ENCODE measurements at regions not wholly inside any gene's neighbourhood (a gene's known extent, or its start where the extent isn't known, plus 50 kb on each side); places are given as distances from the start of the nearest gene placed in this dataset.
A peak's percentile ranks its signal among the peaks of the same experiment; 100 is the strongest.

GRCh38 chr6:18328540-18328939 is 58.6 kb upstream of the RNF144B start:
- H3K9me3 ChIP-seq: peaks cover 0 to 6% (median 0%) of the 10 kb centered on the region in 12 donors
- intact Hi-C loops (cut with DNase I): loop anchor here in 3 of 10 donors (5.0 to 10.0 kb wide), 2 partner anchors 56 to 59 kb away; partner anchors contain the start of gene RNF144B (in 3 of the 3)
- 55 to 74% (median 64%) methylated on average over 3 of the region's 3 CpGs for WGBS, 4 donors

GRCh38 chr6:18328070-18328469 is 59.1 kb upstream of the RNF144B start:
- H3K9me3 ChIP-seq: peaks cover 0 to under 1% (median 0%) of the 10 kb centered on the region in 12 donors
- ATAC-seq (no peak), DNase-seq (no peak)
- H3K27me3 ChIP-seq: no peaks in the 10 kb centered on the region
- peaks cover 0 to 40% (median 0%) of the 10 kb centered on the region in 12 donors for H3K4me1 ChIP-seq
- no peak overlapping the region for H3K4me3 ChIP-seq
- intact Hi-C loops (cut with DNase I): loop anchor here in 3 of 10 donors (5.0 to 10.0 kb wide), 2 partner anchors 57 to 59 kb away; partner anchors contain the start of gene RNF144B (in 3 of the 3)
- TF ChIP-seq POLR2A (IDR thresholded peaks at IDR 0.05) (no peak), CTCF (IDR thresholded peaks at IDR 0.05) (no peak)
- peak overlapping the region in 7 of 12 donors; percentile 3 to 94 (median 11) for H3K27ac ChIP-seq
- 78 to 93% (median 86%) methylated on average over 2 of the region's 2 CpGs for WGBS, 4 donors
- no peaks in the 10 kb centered on the region for H3K36me3 ChIP-seq

More at GRCh38 chr6:18328540-18328939, 58.6 kb upstream of the RNF144B start:
- no peaks in the 10 kb centered on the region for H3K36me3 ChIP-seq
- no peak for DNase-seq
- TF ChIP-seq CTCF (IDR thresholded peaks at IDR 0.05) (no peak), POLR2A (IDR thresholded peaks at IDR 0.05) (no peak)
- no peak overlapping the region for H3K4me3 ChIP-seq
- no peaks in the 10 kb centered on the region for H3K27me3 ChIP-seq
- peak in 3 of 4 donors; percentile 21 to 42 (median 28) for ATAC-seq
- H3K4me1 ChIP-seq: peaks cover 0 to 40% (median 0%) of the 10 kb centered on the region in 12 donors
- H3K27ac ChIP-seq: peak overlapping the region in 5 of 12 donors; percentile 9 to 94 (median 14)

GRCh38 chr6:18327626-18328025 is 59.5 kb upstream of the RNF144B start:
- DNase-seq (peak in 2 of 5 donors; percentile 41 to 66), ATAC-seq (peak in 1 of 4 donors; percentile 64)
- H3K27me3 ChIP-seq: no peaks in the 10 kb centered on the region
- H3K36me3 ChIP-seq: no peaks in the 10 kb centered on the region
- H3K27ac ChIP-seq: peak overlapping the region in 5 of 12 donors; percentile 8 to 94 (median 11)
- TF ChIP-seq POLR2A (IDR thresholded peaks at IDR 0.05) (no peak), CTCF (IDR thresholded peaks at IDR 0.05) (no peak)
- H3K4me1 ChIP-seq: peaks cover 0 to 40% (median 0%) of the 10 kb centered on the region in 12 donors
- H3K9me3 ChIP-seq: no peaks in the 10 kb centered on the region
- H3K4me3 ChIP-seq: no peak overlapping the region
- intact Hi-C loops (cut with DNase I): loop anchor here in 3 of 10 donors (5.0 to 10.0 kb wide), 2 partner anchors 57 to 60 kb away; partner anchors contain the start of gene RNF144B (in 3 of the 3)
- 67 to 87% (median 82%) methylated on average over 5 of the region's 5 CpGs for WGBS, 4 donors

- Histone ChIP-seq H3K4me3 (no peak overlapping the region), H3K27ac (no peak overlapping the region), H3K36me3 (no peaks in the 10 kb centered on the region), H3K4me1 (peaks cover 0 to 40% (median 0%) of the 10 kb centered on the region in 12 donors), H3K9me3 (no peaks in the 10 kb centered on the region), H3K27me3 (no peaks in the 10 kb centered on the region)
- 75 to 80% (median 77%) methylated on average over 6 of the region's 6 CpGs for WGBS, 4 donors
- intact Hi-C loops (cut with DNase I): loop anchor here in 3 of 10 donors (5.0 to 10.0 kb wide), 2 partner anchors 58 to 60 kb away; partner anchors contain the start of gene RNF144B (in 3 of the 3)
- DNase-seq: no peak
- TF ChIP-seq POLR2A (IDR thresholded peaks at IDR 0.05): no peak
- TF ChIP-seq CTCF (IDR thresholded peaks at IDR 0.05): no peak
- no peak for ATAC-seq
Measured at GRCh38 chr6:18326980-18327379, 60.2 kb upstream of the RNF144B start.
